Brain microvascular endothelial cell (primary cell): ENCODE measurements at regions not wholly inside any gene's neighbourhood (a gene's known extent, or its start where the extent isn't known, plus 50 kb on each side); places are given as distances from the start of the nearest gene placed in this dataset.

Experiments used
- DNase-seq: peaks from one replicate; pipeline ENCODE4 v3.0.0-alpha.2; 2020
- H3K27ac ChIP-seq: fragments of 250-450 bp; sonication (Bioruptor Pico); 2 replicates; pipeline ENCODE4 v1.5.1; 2020; ENCODE audit warnings: mild to moderate bottlenecking, moderate library complexity
- H3K27me3 ChIP-seq: fragments of 250-450 bp; sonication (Bioruptor Pico); replicated peaks from 2 replicates; pipeline ENCODE4 v1.5.1; 2020; ENCODE audit warnings: mild to moderate bottlenecking
- H3K36me3 ChIP-seq: fragments of 250-450 bp; sonication (Bioruptor Pico); replicated peaks from 2 replicates; pipeline ENCODE4 v1.5.1; 2020; ENCODE audit warnings: mild to moderate bottlenecking
- H3K4me3 ChIP-seq: 2 replicates; pipeline ENCODE4 v1.5.1; 2011; ENCODE audit warnings: low read depth, mild to moderate bottlenecking, control low read depth, low read length, moderate library complexity
- CTCF ChIP-seq: IDR thresholded peaks from 2 replicates; pipeline ENCODE4 v1.5.1; 2011; ENCODE audit warnings: low read depth, mild to moderate bottlenecking, moderate library complexity, low read length, control low read depth, inconsistent platforms; ENCODE audit errors: missing control alignments
- in situ Hi-C: cut with HindIII; loops from 2 replicates; pipeline ENCODE4 v1.10.0; 2017; ENCODE audit warnings: low sequenced_read_pairs, low pct_ligation_motif_present

GRCh38 chr7:41238851-41239331, 464.0 kb downstream of the INHBA start:
- H3K4me3 ChIP-seq = no peak overlapping the region
- no peak for DNase-seq
- H3K27ac ChIP-seq = no peak overlapping the region
- in situ Hi-C loops = no loop called here
- no peaks in the 10 kb centered on the region for H3K36me3 ChIP-seq
- TF ChIP-seq CTCF = no peak
- no peaks in the 10 kb centered on the region for H3K27me3 ChIP-seq

- no peak for TF ChIP-seq CTCF
- DNase-seq = no peak
- no peak overlapping the region for H3K4me3 ChIP-seq
- in situ Hi-C loops = no loop called here
- H3K27ac ChIP-seq = no peak overlapping the region
- H3K36me3 ChIP-seq = no peaks in the 10 kb centered on the region
- no peaks in the 10 kb centered on the region for H3K27me3 ChIP-seq
Observed at GRCh38 chr7:41237956-41238355, 464.9 kb downstream of the INHBA start.

GRCh38 chr7:41232086-41232485, 470.8 kb downstream of the INHBA start:
- no peaks in the 10 kb centered on the region for H3K27me3 ChIP-seq
- no peak for TF ChIP-seq CTCF
- H3K27ac ChIP-seq = no peak overlapping the region
- DNase-seq = peak; percentile 34
- in situ Hi-C loops = no loop called here
- no peaks in the 10 kb centered on the region for H3K36me3 ChIP-seq
- H3K4me3 ChIP-seq = no peak overlapping the region

- H3K27ac ChIP-seq = peak overlapping the region; percentile 34
- in situ Hi-C loops = no loop called here
- no peak overlapping the region for H3K4me3 ChIP-seq
- H3K27me3 ChIP-seq = no peaks in the 10 kb centered on the region
- no peaks in the 10 kb centered on the region for H3K36me3 ChIP-seq
- no peak for TF ChIP-seq CTCF
- peak; percentile 37 for DNase-seq
Observed at GRCh38 chr7:41224063-41224763, 478.7 kb downstream of the INHBA start.

DNA sequence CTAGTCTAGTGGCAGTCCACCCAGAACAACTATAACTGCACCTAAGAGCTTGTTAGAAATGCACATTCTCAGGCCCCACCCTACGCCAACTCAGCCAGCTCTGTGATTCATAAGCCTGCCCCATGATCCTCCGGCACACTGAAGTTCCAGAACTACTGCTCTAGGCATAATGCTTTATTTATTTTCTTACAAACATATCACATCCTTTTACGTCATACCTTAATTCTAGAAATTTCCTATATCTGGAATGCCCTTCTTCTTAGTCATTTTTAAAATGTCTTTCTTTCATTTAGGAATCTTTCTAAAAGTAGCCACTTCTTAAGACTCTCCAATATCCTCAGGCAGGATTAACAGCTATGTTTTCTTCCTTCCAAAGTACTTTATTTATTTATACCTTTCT, 480.1 kb downstream of the INHBA start:
- no peak overlapping the region for H3K27ac ChIP-seq
- DNase-seq = peak; percentile 61
- TF ChIP-seq CTCF = no peak

GRCh38 chr7:41220266-41220665, 482.6 kb downstream of the INHBA start:
- Histone ChIP-seq H3K27ac (no peak overlapping the region), H3K36me3 (no peaks in the 10 kb centered on the region), H3K27me3 (no peaks in the 10 kb centered on the region), H3K4me3 (no peak overlapping the region)
- in situ Hi-C loops = no loop called here
- DNase-seq = no peak
- TF ChIP-seq CTCF = no peak

More for the DNA sequence above, 480.1 kb downstream of the INHBA start:
- Histone ChIP-seq H3K4me3 (no peak overlapping the region), H3K27me3 (no peaks in the 10 kb centered on the region), H3K36me3 (no peaks in the 10 kb centered on the region)
- in situ Hi-C loops = no loop called here
